ENCODE measurements at regions not wholly inside any gene's neighbourhood (a gene's known extent, or its start where the extent isn't known, plus 50 kb on each side); places are given as distances from the start of the nearest gene placed in this dataset.
"Not testable (repeated sequence)": the region's sequence is repeated elsewhere in the genome, so short reads cannot be mapped to it uniquely, and the experiment has no call there.

GRCh38 chr22:11561744-11562143, 3966.2 kb upstream of the OR11H1 start:
- H3K27me3 Mint-ChIP-seq (ENCODE audit: low read depth); H3K36me3 Mint-ChIP-seq; H3K27ac Mint-ChIP-seq; H3K4me1 Mint-ChIP-seq; DNase-seq (ENCODE audit: low spot score in 2 of 2, unreplicated experiment in 2 of 2); H3K4me3 Mint-ChIP-seq: not testable (repeated sequence)
- H3K9me3 Mint-ChIP-seq = peaks cover 43% of the 10 kb centered on the region

- not testable (repeated sequence) for H3K27ac Mint-ChIP-seq; H3K27me3 Mint-ChIP-seq (ENCODE audit: low read depth); H3K4me1 Mint-ChIP-seq; DNase-seq (ENCODE audit: low spot score in 2 of 2, unreplicated experiment in 2 of 2); H3K36me3 Mint-ChIP-seq; H3K4me3 Mint-ChIP-seq
- peaks cover 67% of the 10 kb centered on the region for H3K9me3 Mint-ChIP-seq
Measured at GRCh38 chr22:11568837-11569563, 3959.0 kb upstream of the OR11H1 start.

DNA sequence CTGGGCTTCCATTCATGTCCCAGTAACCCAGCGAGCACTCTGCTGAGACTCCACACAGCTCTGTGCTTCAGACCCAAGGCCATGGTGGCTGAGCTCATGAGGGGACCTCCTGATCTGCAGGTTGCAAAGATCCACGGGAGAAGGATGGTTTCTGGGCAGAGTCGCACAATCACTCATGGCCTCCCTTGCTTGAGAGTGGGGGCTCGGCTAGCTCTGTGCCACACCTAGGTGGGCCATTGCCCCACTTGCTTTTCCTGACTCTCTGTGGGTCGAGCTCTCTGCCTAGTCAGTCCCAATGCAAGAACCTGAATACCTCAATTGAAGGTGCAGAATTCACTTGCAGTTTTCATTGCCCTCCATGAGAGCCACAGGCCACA, 3958.4 kb upstream of the OR11H1 start:
- H3K27ac Mint-ChIP-seq; H3K4me3 Mint-ChIP-seq; DNase-seq (ENCODE audit: low spot score in 2 of 2, unreplicated experiment in 2 of 2); H3K36me3 Mint-ChIP-seq; H3K27me3 Mint-ChIP-seq (ENCODE audit: low read depth); H3K4me1 Mint-ChIP-seq: not testable (repeated sequence)
- H3K9me3 Mint-ChIP-seq = peaks cover 72% of the 10 kb centered on the region

DNA sequence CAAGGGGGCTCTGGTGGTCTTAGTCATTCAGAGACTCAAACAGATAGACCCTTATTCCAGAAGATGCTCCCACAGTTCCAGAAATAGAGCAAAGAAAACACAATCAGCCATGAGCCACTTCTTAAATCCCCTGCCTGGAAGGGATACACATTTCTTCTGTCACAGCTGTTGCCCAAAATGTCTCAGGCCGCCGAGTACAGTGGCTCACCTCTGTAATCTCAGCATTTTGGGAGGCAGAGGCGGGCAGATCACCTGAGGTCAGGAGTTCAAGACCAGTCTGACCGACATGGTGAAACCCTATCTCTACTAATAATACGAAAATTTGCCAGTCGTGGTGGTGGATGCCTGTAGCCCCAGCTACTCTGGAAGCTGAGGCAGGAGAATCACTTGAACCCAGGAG, 3954.8 kb upstream of the OR11H1 start:
- not testable (repeated sequence) for H3K4me3 Mint-ChIP-seq; DNase-seq (ENCODE audit: low spot score in 2 of 2, unreplicated experiment in 2 of 2); H3K4me1 Mint-ChIP-seq; H3K27ac Mint-ChIP-seq; H3K27me3 Mint-ChIP-seq (ENCODE audit: low read depth)
- Mint-ChIP-seq H3K9me3 (peaks cover 79% of the 10 kb centered on the region), H3K36me3 (peaks cover 14% of the 10 kb centered on the region)

DNA sequence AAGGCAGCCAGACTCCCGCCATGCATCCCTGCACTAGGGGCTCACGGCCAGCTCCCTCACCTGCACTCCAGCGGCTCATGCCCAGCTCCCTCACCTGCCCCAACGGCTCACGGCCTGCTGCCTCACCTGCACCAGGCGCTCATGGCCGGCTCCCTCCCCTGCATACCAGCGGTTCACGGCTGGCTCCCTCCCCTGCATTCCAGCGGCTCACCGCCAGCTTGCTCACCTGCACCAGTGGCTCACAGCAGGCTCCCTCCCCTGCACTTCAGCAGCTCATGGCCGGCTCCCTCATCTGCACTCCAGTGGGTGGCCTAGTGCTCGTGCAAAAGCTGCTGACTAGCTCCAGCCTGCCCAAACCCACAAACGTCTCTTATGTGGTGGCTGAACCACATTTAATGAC, 3953.8 kb upstream of the OR11H1 start:
- Mint-ChIP-seq H3K9me3 (peaks cover 78% of the 10 kb centered on the region), H3K36me3 (peaks cover 13% of the 10 kb centered on the region)
- not testable (repeated sequence) for H3K4me1 Mint-ChIP-seq; H3K27me3 Mint-ChIP-seq (ENCODE audit: low read depth); H3K27ac Mint-ChIP-seq; H3K4me3 Mint-ChIP-seq; DNase-seq (ENCODE audit: low spot score in 2 of 2, unreplicated experiment in 2 of 2)

GRCh38 chr22:11574659-11575058, 3953.3 kb upstream of the OR11H1 start:
- Mint-ChIP-seq H3K9me3 (peaks cover 78% of the 10 kb centered on the region), H3K36me3 (peaks cover 13% of the 10 kb centered on the region)
- not testable (repeated sequence) for H3K4me1 Mint-ChIP-seq; H3K27ac Mint-ChIP-seq; H3K4me3 Mint-ChIP-seq; H3K27me3 Mint-ChIP-seq (ENCODE audit: low read depth); DNase-seq (ENCODE audit: low spot score in 2 of 2, unreplicated experiment in 2 of 2)

DNA sequence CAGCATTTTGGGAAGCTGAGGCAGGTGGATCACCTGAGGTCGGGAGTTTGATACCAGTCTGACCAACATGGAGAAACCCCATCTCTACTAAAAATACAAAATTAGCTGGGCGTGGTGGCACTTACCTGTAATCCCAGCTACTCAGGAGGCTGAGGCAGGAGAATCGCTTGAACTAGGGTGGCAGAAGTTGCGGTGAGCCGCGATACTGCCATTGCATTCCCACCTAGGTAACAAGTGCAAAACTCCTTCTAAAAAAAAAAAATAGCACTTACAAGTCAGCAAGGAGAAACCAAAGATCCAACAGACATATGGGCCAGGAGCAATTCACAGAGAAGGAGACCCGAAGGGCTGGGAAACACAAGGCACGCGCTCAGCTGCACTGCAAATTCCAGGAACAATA, 3951.3 kb upstream of the OR11H1 start:
- H3K4me3 Mint-ChIP-seq; DNase-seq (ENCODE audit: low spot score in 2 of 2, unreplicated experiment in 2 of 2); H3K27me3 Mint-ChIP-seq (ENCODE audit: low read depth); H3K27ac Mint-ChIP-seq; H3K4me1 Mint-ChIP-seq: not testable (repeated sequence)
- H3K9me3 Mint-ChIP-seq = peaks cover 79% of the 10 kb centered on the region
- H3K36me3 Mint-ChIP-seq = peaks cover 13% of the 10 kb centered on the region

GRCh38 chr22:11578115-11578514, 3949.9 kb upstream of the OR11H1 start:
- not testable (repeated sequence) for H3K27me3 Mint-ChIP-seq (ENCODE audit: low read depth)
- H3K36me3 Mint-ChIP-seq = peaks cover 11% of the 10 kb centered on the region

GRCh38 chr22:11578551-11578950, 3949.4 kb upstream of the OR11H1 start:
- H3K4me3 Mint-ChIP-seq; DNase-seq (ENCODE audit: low spot score in 2 of 2, unreplicated experiment in 2 of 2); H3K27me3 Mint-ChIP-seq (ENCODE audit: low read depth); H3K27ac Mint-ChIP-seq; H3K4me1 Mint-ChIP-seq: not testable (repeated sequence)
- Mint-ChIP-seq H3K36me3 (peaks cover 15% of the 10 kb centered on the region), H3K9me3 (peaks cover 79% of the 10 kb centered on the region)

More at GRCh38 chr22:11578115-11578514, 3949.9 kb upstream of the OR11H1 start:
- not testable (repeated sequence) for H3K27ac Mint-ChIP-seq; H3K4me3 Mint-ChIP-seq; H3K4me1 Mint-ChIP-seq; DNase-seq (ENCODE audit: low spot score in 2 of 2, unreplicated experiment in 2 of 2)
- peaks cover 79% of the 10 kb centered on the region for H3K9me3 Mint-ChIP-seq

- not testable (repeated sequence) for H3K27me3 Mint-ChIP-seq (ENCODE audit: low read depth)
Measured at GRCh38 chr22:11582048-11582447, 3945.9 kb upstream of the OR11H1 start.

GRCh38 chr22:11584231-11584630, 3943.8 kb upstream of the OR11H1 start:
- not testable (repeated sequence) for DNase-seq (ENCODE audit: low spot score in 2 of 2, unreplicated experiment in 2 of 2); H3K4me3 Mint-ChIP-seq; H3K27me3 Mint-ChIP-seq (ENCODE audit: low read depth); H3K27ac Mint-ChIP-seq; H3K4me1 Mint-ChIP-seq
- peaks cover 64% of the 10 kb centered on the region for H3K9me3 Mint-ChIP-seq
- peaks cover 10% of the 10 kb centered on the region for H3K36me3 Mint-ChIP-seq

More at GRCh38 chr22:11582048-11582447, 3945.9 kb upstream of the OR11H1 start:
- H3K4me3 Mint-ChIP-seq; H3K4me1 Mint-ChIP-seq; H3K27ac Mint-ChIP-seq; DNase-seq (ENCODE audit: low spot score in 2 of 2, unreplicated experiment in 2 of 2): not testable (repeated sequence)
- peaks cover 10% of the 10 kb centered on the region for H3K36me3 Mint-ChIP-seq
- H3K9me3 Mint-ChIP-seq = peaks cover 74% of the 10 kb centered on the region

GRCh38 chr22:11594552-11594951, 3933.4 kb upstream of the OR11H1 start:
- not testable (repeated sequence) for H3K4me3 Mint-ChIP-seq; DNase-seq (ENCODE audit: low spot score in 2 of 2, unreplicated experiment in 2 of 2); H3K36me3 Mint-ChIP-seq; H3K4me1 Mint-ChIP-seq; H3K27me3 Mint-ChIP-seq (ENCODE audit: low read depth); H3K27ac Mint-ChIP-seq
- peaks cover 71% of the 10 kb centered on the region for H3K9me3 Mint-ChIP-seq

DNA sequence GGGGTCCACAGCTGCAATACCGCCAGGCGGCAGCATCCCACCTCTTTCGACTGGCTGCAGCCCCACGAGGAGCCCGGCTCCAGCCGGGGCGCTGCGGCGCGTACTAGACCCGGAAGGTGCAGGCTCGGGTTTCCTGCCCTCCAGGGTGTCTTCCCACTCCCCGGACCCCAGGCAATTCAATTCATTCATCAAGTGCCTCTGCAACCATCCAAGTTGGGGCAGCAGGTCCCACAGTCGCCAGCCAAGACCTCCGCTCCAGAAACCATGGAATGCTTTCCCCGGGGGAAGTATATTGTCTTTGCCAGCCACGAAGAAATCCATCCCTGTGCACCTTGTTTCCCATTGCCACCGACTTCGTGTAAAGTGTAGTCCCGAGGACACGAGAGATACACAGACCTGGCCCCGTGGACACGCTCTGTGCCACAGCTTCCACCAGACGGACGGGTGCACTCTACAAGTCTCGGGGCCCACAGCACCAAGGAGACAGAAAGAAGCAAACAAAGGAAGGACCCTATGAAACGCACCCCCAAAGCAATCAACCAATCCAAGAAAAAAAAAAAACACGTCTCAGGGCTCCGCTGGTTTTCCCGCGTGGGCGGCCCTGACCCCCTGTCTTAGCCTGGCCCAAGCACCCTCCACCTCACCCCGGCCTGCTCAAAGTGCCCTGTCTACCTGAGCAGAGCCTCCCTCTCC, 3930.2 kb upstream of the OR11H1 start:
- not testable (repeated sequence) for H3K4me3 Mint-ChIP-seq; H3K36me3 Mint-ChIP-seq; DNase-seq (ENCODE audit: low spot score in 2 of 2, unreplicated experiment in 2 of 2); H3K4me1 Mint-ChIP-seq; H3K27ac Mint-ChIP-seq; H3K27me3 Mint-ChIP-seq (ENCODE audit: low read depth)
- H3K9me3 Mint-ChIP-seq = peaks cover 50% of the 10 kb centered on the region

Data from mesothelial cell of epicardium (in vitro differentiated cells).